Endodermal cell (in vitro differentiated cells): ENCODE measurements at regions not wholly inside any gene's neighbourhood (a gene's known extent, or its start where the extent isn't known, plus 50 kb on each side); places are given as distances from the start of the nearest gene placed in this dataset.

ENCODE experiments used
- DNase-seq: peaks from one replicate; pipeline ENCODE4 v3.0.0-alpha.2; 2017
- H3K27ac ChIP-seq: 2 replicates; pipeline ENCODE4 v1.5.1; 2013; ENCODE audit warnings: mild to moderate bottlenecking, low read depth, low read length, moderate library complexity
- H3K27me3 ChIP-seq: 2 replicates; pipeline ENCODE4 v1.6.1; 2013; ENCODE audit warnings: mild to moderate bottlenecking, low read length, moderate library complexity; ENCODE audit not compliant: insufficient read depth, control insufficient read depth, poor library complexity, severe bottlenecking
- H3K36me3 ChIP-seq: 2 replicates; pipeline ENCODE4 v1.7.0; 2013; ENCODE audit warnings: mild to moderate bottlenecking, low read length, moderate library complexity; ENCODE audit not compliant: control insufficient read depth, insufficient read depth
- H3K4me1 ChIP-seq: one replicate; pipeline ENCODE4 v1.7.0; 2013; ENCODE audit warnings: low read length; ENCODE audit not compliant: control insufficient read depth, insufficient read depth
- H3K4me3 ChIP-seq: 2 replicates; pipeline ENCODE4 v1.5.1; 2013; ENCODE audit warnings: mild to moderate bottlenecking, low read length, moderate library complexity
- H3K9ac ChIP-seq: 2 replicates; pipeline ENCODE4 v1.6.1; 2013; ENCODE audit warnings: mild to moderate bottlenecking, low read length, moderate library complexity; ENCODE audit not compliant: poor library complexity, severe bottlenecking; ENCODE audit errors: extremely low read depth
- H3K9me3 ChIP-seq: 2 replicates; pipeline ENCODE4 v1.6.1; 2013; ENCODE audit warnings: mild to moderate bottlenecking, low read length, moderate library complexity; ENCODE audit not compliant: control insufficient read depth
- H3K27ac Mint-ChIP-seq: 2 replicates; pipeline ENCODE4 v1.8.0; 2020; ENCODE audit warnings: mixed read lengths
- H3K27me3 Mint-ChIP-seq: 2 replicates; pipeline ENCODE4 v1.8.0; 2021; ENCODE audit warnings: mild to moderate bottlenecking, mixed read lengths; ENCODE audit not compliant: insufficient read depth
- H3K36me3 Mint-ChIP-seq: 2 replicates; pipeline ENCODE4 v1.8.0; 2020; ENCODE audit warnings: low read depth, mixed read lengths
- H3K4me1 Mint-ChIP-seq: 2 replicates; pipeline ENCODE4 v1.8.0; 2020; ENCODE audit warnings: mixed read lengths
- H3K4me3 Mint-ChIP-seq: 2 replicates; pipeline ENCODE4 v1.8.0; 2020; ENCODE audit warnings: mild to moderate bottlenecking, moderate library complexity, mixed read lengths
- H3K9me3 Mint-ChIP-seq: 2 replicates; pipeline ENCODE4 v1.8.0; 2020; ENCODE audit warnings: mild to moderate bottlenecking, mixed read lengths
- CTCF ChIP-seq: fragments of 200-600 bp; sonication (generic); conservative IDR thresholded peaks from 2 replicates; pipeline ENCODE4 v1.5.0; 2021; ENCODE audit warnings: antibody characterized with exemption, mild to moderate bottlenecking
- WGBS, 2 experiments: methylation state at CpG; one replicate each; pipeline versions ENCODE4 v1.1.5 to v1.1.7; 2013; ENCODE audit warnings: missing lambda C conversion rate in 2 of 2, mixed read lengths in 1 of 2; ENCODE audit not compliant: insufficient coverage in 1 of 2, insufficient read length in 1 of 2; 5-methylcytosine and 5-hydroxymethylcytosine counted together

GRCh38 chr1:34362949-34363348 is 186.2 kb downstream of the C1orf94 start:
- no peaks in the 10 kb centered on the region for H3K36me3 Mint-ChIP-seq
- no peak overlapping the region for H3K4me3 ChIP-seq
- 89 to 94% methylated on average over 4 of the region's 4 CpGs for WGBS, 2 experiments
- TF ChIP-seq CTCF = no peak
- no peaks in the 10 kb centered on the region for H3K36me3 ChIP-seq
- no peak overlapping the region for H3K27ac ChIP-seq
- H3K27me3 ChIP-seq = peaks cover 31% of the 10 kb centered on the region
- H3K9me3 ChIP-seq = no peaks in the 10 kb centered on the region
- H3K9me3 Mint-ChIP-seq = peaks cover 2% of the 10 kb centered on the region
- no peak overlapping the region for H3K9ac ChIP-seq
- peaks cover 39% of the 10 kb centered on the region for H3K27me3 Mint-ChIP-seq
- H3K4me3 Mint-ChIP-seq = no peak overlapping the region
- peak; percentile 17 for DNase-seq
- H3K27ac Mint-ChIP-seq = no peak overlapping the region
- no peaks in the 10 kb centered on the region for H3K4me1 Mint-ChIP-seq
- no peaks in the 10 kb centered on the region for H3K4me1 ChIP-seq

GRCh38 chr1:34363447-34363846 is 186.7 kb downstream of the C1orf94 start:
- Mint-ChIP-seq H3K36me3 (no peaks in the 10 kb centered on the region), H3K27ac (no peak overlapping the region), H3K27me3 (peaks cover 39% of the 10 kb centered on the region), H3K4me3 (no peak overlapping the region), H3K4me1 (no peaks in the 10 kb centered on the region), H3K9me3 (peaks cover 2% of the 10 kb centered on the region)
- H3K27me3 ChIP-seq = peaks cover 34% of the 10 kb centered on the region
- no peak overlapping the region for H3K4me3 ChIP-seq
- no peak overlapping the region for H3K9ac ChIP-seq
- H3K4me1 ChIP-seq = no peaks in the 10 kb centered on the region
- H3K36me3 ChIP-seq = no peaks in the 10 kb centered on the region
- no peak overlapping the region for H3K27ac ChIP-seq
- no peak for TF ChIP-seq CTCF
- DNase-seq = peak; percentile 1
- no peaks in the 10 kb centered on the region for H3K9me3 ChIP-seq

GRCh38 chr1:34363915-34364314 is 187.2 kb downstream of the C1orf94 start:
- DNase-seq = peak; percentile 9
- no peaks in the 10 kb centered on the region for H3K36me3 Mint-ChIP-seq
- peaks cover 2% of the 10 kb centered on the region for H3K9me3 Mint-ChIP-seq
- H3K27me3 Mint-ChIP-seq = peaks cover 40% of the 10 kb centered on the region
- Histone ChIP-seq H3K27me3 (peaks cover 36% of the 10 kb centered on the region), H3K4me3 (no peak overlapping the region), H3K36me3 (no peaks in the 10 kb centered on the region), H3K4me1 (no peaks in the 10 kb centered on the region), H3K27ac (no peak overlapping the region), H3K9ac (no peak overlapping the region), H3K9me3 (no peaks in the 10 kb centered on the region)
- H3K4me3 Mint-ChIP-seq = no peak overlapping the region
- no peak for TF ChIP-seq CTCF
- H3K4me1 Mint-ChIP-seq = no peaks in the 10 kb centered on the region
- 85 to 88% methylated on average over 3 to 4 of the region's 4 CpGs for WGBS, 2 experiments
- no peak overlapping the region for H3K27ac Mint-ChIP-seq
